Hindlimb muscle (tissue), 1 donor: ENCODE measurements at regions not wholly inside any gene's neighbourhood (a gene's known extent, or its start where the extent isn't known, plus 50 kb on each side); places are given as distances from the start of the nearest gene placed in this dataset.
"Not testable (repeated sequence)": the region's sequence is repeated elsewhere in the genome, so short reads cannot be mapped to it uniquely, and the experiment has no call there.

Source experiments
- DNase-seq: peaks from one replicate; pipeline ENCODE4 v3.0.0-alpha.2; 2013

DNA sequence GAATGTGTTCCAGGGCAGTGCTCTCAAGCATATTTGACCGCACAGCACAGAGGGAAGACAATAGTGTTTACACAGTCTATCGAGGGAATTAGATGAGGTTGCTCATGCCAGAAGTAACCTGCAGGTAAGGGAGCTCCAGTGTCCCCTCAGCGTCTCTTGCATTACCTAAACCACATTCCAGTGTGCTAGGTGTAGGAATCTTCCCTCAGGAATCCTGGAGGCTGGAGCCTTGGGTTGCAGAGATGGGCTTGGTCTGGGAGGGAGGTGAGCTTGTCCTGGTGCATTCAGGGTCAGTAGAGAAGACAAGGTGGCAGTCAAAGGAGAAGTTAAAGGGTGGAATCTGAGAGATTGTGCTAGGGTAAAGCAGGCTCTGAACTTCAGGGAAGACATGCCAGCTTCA, 56.3 kb downstream of the SOX14 start:
- no peak for DNase-seq

GRCh38 chr3:137835096-137835495, 71.0 kb downstream of the SOX14 start:
- DNase-seq = no peak

DNA sequence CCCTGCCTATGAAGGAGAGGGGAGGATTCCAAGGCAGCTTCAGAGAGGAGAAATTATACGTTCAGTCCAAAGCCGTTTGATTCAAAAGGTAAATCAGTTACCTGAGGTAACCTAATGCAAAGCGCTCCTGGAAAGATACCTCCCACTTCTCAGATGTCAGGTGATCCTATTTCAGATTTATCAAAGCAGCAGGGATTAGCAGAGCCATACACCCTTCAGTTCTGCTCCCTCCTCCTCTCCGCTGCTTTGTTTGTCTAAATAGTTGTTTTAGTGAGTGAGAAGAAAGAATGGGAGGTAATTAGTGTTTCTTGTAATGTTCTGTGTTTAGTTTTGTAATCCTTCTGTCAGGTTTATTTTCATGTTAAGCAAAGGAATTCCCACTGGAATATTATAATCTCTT, 81.1 kb downstream of the SOX14 start:
- no peak for DNase-seq

DNA sequence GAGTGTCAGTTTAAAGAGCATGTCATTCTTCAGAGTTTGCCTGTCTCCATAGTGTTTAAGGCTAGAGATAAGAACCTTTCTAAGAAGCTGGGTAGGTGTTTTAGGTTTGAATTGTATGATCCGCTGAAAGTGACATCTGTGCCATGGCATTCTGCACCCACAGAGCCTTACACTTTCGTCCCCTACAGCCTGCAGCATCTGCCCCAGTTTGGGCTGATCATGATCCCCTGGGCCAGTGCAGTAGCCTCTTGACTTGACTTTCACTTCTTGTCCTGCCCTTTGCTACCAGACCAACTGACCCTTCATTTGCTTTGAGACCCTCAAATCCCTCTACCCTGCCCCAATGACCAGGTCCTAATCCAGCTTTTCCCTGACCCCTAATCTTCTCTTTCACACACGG, 81.6 kb downstream of the SOX14 start:
- no peak for DNase-seq

GRCh38 chr3:137852391-137852830, 88.3 kb downstream of the SOX14 start:
- no peak for DNase-seq

- no peak for DNase-seq
Measured at GRCh38 chr3:137854533-137855261, 90.6 kb downstream of the SOX14 start.

DNA sequence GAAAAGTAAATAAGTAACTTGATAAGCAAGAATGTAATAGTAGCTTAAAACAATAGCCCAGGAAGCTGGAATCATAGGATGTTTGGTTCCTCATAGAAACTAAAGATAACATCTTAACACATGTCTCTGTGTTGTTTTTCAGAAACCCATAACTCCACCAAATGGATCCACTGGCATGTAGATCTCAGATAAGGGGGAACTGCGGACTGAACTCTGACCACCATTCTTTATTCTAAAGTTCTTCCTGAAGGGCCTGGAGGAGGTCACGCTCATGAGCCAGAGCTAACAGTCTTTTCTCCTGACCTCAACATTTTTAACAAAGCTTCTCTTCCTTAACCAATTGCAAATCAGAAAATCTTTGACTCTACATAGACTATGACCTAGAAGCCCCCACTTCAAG, 101.9 kb downstream of the SOX14 start:
- DNase-seq = no peak

DNA sequence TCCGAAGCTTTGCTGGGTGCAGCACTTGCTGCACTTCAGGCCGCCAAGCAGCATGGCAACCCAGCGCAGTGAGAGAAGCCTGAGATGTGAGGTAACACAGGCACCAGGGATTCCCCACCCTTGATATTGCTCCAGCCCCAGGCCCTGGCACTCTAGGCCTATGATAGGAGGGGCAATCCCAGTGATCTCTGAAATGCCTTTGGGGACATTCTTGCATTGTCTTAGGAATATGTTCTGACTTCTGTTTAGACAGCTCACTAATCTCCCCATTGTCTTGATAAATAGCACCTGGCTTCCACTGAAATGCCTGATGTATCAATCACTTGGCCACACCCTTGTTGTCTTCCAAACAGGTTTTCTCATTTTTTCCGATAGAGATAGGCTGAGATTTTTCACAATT, 102.8 kb downstream of the SOX14 start:
- DNase-seq = no peak

GRCh38 chr3:137867611-137868010, 103.5 kb downstream of the SOX14 start:
- no peak for DNase-seq

DNA sequence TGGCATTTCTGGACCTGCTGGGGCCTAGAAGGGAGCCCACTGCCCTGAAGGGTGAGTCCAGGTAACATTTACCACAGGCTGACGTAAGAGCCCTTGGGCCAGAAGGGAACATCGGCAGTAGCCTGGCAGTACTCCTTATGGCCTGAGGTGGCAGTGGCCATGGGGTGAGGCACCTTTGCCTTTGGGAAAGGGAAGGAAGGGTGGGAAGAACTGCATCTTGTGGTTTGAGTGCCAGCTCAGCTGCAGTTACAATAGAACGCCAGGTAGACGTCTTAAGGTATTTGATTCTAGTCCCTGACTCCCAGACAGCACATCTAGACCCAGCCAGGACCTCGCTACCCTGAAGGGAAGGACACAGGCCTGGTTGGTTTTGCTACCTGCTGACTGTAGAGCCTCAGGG, 104.9 kb downstream of the SOX14 start:
- no peak for DNase-seq

DNA sequence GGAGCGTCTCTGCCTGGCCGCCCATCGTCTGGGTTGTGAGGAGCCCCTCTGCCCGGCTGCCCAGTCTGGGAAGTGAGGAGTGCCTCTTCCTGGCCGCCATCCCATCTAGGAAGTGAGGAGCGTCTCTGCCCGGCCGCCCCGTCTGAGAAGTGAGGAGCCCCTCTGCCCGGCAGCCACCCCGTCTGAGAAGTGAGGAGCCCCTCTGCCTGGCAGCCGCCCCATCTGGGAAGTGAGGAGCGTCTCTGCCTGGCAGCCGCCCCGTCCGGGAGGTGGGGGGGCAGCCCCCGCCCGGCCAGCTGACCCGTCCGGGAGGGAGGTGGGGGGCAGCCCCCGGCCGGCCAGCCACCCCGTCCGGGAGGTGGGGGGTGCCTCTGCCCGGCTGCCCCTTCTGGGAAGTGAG, 108.5 kb downstream of the SOX14 start:
- not testable (repeated sequence) for DNase-seq

- DNase-seq = not testable (repeated sequence)
Measured at GRCh38 chr3:137896842-137897241, 113.1 kb upstream of the CLDN18 start.

DNA sequence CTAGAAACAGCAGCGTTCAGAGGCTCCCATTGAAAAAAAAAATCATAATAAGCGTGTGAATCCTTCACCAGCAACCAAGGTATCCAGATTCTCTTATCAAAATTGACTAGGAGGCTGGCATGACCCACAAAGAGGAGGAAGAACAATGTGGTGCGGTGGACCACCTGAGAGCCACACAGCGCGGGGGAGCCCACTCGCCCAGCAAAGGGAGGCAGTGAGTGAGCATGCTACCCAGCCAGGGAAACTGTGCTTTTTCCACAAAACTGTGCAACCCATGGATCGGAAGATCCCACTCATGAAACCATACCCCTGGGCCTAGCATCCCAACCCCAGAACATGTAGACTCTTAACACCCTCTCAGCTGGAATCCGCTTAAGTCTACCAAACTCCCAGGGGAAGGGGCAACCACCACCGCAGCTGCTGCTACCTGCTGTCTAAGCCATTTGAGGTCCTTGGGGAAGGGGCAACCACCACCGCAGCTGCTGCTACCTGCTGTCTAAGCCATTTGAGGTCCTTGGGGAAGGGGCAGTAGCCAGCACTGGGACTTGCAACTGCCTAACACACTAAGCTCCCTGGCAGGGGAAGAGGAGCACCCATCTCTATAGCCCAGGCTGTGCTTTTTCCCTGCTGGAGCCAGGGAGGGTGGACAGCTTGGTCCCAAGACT, 102.8 kb upstream of the CLDN18 start:
- DNase-seq = no peak

DNA sequence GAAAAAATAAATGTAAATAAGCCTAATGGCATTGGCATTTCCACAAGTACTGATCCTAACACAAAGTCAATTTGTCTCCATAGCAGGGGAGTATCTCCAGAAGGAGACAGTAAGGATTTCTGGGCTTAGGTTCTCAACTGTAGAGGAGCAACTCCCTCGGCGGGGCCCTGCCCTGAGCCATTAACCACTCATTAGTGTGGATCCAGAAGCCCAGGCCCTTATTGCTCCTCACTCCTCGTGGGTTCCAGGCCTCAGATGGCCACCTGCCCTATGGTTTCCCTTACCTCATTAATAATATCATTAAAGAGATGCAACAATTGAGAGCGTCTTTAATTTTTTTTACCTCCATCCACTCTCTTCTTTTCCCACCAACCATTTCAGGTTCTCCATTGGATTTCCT, 85.3 kb upstream of the CLDN18 start:
- no peak for DNase-seq

DNA sequence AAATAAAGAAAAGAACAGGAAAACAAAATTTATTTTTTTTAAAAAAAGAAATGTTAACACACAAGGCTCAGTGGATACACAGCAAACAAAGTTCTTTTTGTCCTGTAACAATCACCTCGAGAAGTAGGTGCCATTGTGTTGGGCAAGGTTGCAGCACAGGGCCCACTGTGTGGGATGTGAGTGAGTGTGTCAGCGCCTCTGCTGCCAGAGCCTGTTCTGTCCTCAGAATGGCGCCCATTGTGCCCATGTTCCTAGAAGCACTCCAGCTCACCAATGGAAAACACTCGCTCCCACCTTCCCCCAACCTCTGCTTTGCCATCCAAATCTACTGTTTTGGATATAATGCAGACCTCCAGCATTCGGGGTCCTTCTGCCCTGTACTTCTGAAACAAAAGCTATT, 84.9 kb upstream of the CLDN18 start:
- no peak for DNase-seq

DNA sequence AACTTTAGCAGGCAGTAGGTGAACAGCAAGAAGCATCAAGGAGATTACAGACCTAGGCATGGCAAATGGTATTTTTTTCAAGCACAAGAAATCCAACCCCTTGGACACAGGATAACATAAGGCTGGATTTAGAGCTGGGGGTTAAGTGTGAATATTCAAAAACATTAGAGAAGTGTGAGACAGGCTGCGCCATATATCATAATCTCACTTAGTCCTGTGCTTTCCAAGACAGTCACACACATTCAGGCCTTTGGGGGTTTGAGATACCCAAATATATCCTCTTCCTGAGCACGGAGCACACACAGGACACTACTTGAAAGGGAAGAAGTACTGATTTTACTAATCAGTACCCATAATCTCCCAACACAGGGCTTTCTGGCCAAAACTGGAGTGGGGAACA, 83.0 kb upstream of the CLDN18 start:
- no peak for DNase-seq

- no peak for DNase-seq
Measured at GRCh38 chr3:137930976-137931375, 79.0 kb upstream of the CLDN18 start.

DNA sequence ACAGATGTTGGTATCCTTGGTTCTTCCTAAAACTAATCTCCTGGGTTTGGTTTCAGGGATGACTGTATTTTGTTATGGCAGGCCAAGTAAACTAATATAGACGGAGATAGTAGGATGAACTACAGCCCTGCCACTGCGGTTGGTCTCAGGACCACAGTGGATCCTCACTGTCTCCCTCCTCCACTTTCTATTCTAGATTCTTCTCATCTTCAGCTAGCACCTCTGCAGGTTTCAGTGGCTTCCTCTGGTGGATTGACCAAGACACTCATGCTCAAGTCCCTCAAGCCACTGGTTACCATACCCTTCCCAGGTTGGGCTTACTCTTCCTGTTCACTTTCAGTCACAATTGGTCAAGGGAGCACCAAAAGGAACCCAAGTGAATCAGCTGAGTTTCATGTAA, 71.1 kb upstream of the CLDN18 start:
- no peak for DNase-seq

GRCh38 chr3:137944593-137944992, 65.4 kb upstream of the CLDN18 start:
- no peak for DNase-seq

GRCh38 chr3:137946356-137946973, 63.5 kb upstream of the CLDN18 start:
- peak; percentile 19 for DNase-seq

- no peak for DNase-seq
Measured at GRCh38 chr3:137947117-137947516, 62.8 kb upstream of the CLDN18 start.

DNA sequence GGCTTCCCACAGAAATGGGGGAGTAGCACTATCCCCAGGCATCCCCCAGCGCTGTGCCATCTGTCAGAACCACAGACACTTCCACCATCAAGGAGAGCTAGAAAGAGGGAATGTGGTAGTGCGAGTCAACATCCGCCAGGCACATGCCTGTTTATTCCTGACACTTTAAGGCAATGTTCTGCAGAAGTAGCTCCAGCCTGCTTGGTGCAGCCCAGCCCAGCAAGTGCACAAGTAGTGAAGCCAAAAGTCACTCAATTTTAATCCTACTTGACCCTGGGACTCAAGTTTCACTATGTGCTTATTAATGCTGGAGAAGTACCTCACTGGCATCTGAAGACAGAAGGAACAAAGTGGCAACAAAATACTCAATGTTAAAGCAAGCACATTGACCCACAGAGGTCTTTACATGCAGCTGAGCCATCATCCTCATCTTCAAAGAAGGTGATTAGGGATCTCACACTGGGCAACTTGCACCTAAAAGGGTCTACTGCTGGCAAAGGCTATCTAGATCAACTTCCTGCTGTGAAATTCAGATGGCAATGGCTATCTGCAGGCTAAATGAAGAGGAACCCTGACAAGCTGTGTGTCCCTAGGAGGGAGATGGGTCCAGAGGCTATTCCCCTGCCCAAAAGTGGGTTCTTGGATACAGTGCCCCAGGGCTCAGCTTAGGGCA, 61.4 kb upstream of the CLDN18 start:
- no peak for DNase-seq

DNA sequence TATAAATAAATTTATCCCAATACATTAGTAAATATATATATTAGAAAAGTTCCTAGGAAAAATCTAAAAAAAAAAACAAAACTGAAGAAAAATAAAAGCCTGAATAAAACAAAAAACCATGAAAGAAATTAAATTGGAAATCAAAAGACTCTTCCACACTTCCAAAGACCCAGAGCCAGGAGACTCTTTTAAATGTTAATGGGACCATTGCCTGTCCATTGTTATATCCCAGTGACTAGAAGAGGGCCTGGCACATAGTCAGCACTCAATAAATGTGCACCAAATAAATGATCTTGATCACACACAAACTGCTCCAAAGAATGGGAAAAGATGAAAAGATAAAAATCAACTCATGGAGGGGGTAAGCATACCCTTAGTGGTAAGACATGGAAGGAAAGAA, 51.3 kb upstream of the CLDN18 start:
- DNase-seq = no peak
